H4 (cell line): ENCODE measurements at regions not wholly inside any gene's neighbourhood (a gene's known extent, or its start where the extent isn't known, plus 50 kb on each side); places are given as distances from the start of the nearest gene placed in this dataset.

Source experiments
- DNase-seq: peaks from one replicate; pipeline ENCODE4 v3.0.0-alpha.2; 2015; ENCODE audit warnings: low spot score

GRCh38 chrX:45306794-45307193, 106.1 kb upstream of the DIPK2B start:
- DNase-seq = no peak

GRCh38 chrX:45300638-45301037, 100.0 kb upstream of the DIPK2B start:
- DNase-seq = no peak

- peak; percentile 66 for DNase-seq
Observed at GRCh38 chrX:45295259-45295986, 94.7 kb upstream of the DIPK2B start.

- DNase-seq = no peak
Observed at GRCh38 chrX:45274576-45274975, 73.9 kb upstream of the DIPK2B start.

- no peak for DNase-seq
Observed at GRCh38 chrX:45267007-45267406, 66.3 kb upstream of the DIPK2B start.

GRCh38 chrX:45266456-45266855, 65.8 kb upstream of the DIPK2B start:
- DNase-seq = no peak

GRCh38 chrX:45264865-45265264, 64.2 kb upstream of the DIPK2B start:
- no peak for DNase-seq

- DNase-seq = no peak
Observed at GRCh38 chrX:45261471-45261870, 60.8 kb upstream of the DIPK2B start.

GRCh38 chrX:45261005-45261404, 60.3 kb upstream of the DIPK2B start:
- DNase-seq = no peak

- no peak for DNase-seq
Observed at GRCh38 chrX:45258731-45259402, 58.2 kb upstream of the DIPK2B start.
